Neuronal stem cell (in vitro differentiated cells): ENCODE measurements at regions not wholly inside any gene's neighbourhood (a gene's known extent, or its start where the extent isn't known, plus 50 kb on each side); places are given as distances from the start of the nearest gene placed in this dataset.

ENCODE experiments used
- DNase-seq: peaks from one replicate; pipeline ENCODE4 v3.0.0-alpha.2; 2013; ENCODE audit warnings: low spot score
- H2AFZ ChIP-seq: one replicate; pipeline ENCODE4 v1.6.1; 2013; ENCODE audit warnings: mild to moderate bottlenecking, low read length, inconsistent platforms
- H2AK5ac ChIP-seq: 2 replicates; pipeline ENCODE4 v1.6.1; 2013; ENCODE audit warnings: low read depth, mild to moderate bottlenecking, inconsistent platforms, low read length, moderate library complexity, mixed read lengths
- H2BK120ac ChIP-seq: 2 replicates; pipeline ENCODE4 v1.6.1; 2013; ENCODE audit warnings: low read depth, mild to moderate bottlenecking, inconsistent platforms, low read length, moderate library complexity, mixed read lengths
- H2BK12ac ChIP-seq: one replicate; pipeline ENCODE4 v1.6.1; 2013; ENCODE audit warnings: low read length, inconsistent platforms
- H2BK15ac ChIP-seq: 2 replicates; pipeline ENCODE4 v1.6.1; 2013; ENCODE audit warnings: mild to moderate bottlenecking, low read length, inconsistent platforms, mixed read lengths
- H2BK5ac ChIP-seq: one replicate; pipeline ENCODE4 v1.6.1; 2013; ENCODE audit warnings: inconsistent platforms, mild to moderate bottlenecking, low read length, moderate library complexity
- H3K14ac ChIP-seq: one replicate; pipeline ENCODE4 v1.6.1; 2013; ENCODE audit warnings: low read length, inconsistent platforms
- H3K18ac ChIP-seq: 2 replicates; pipeline ENCODE4 v1.6.1; 2013; ENCODE audit warnings: low read length, inconsistent platforms
- H3K23ac ChIP-seq: 2 replicates; pipeline ENCODE4 v1.6.1; 2013; ENCODE audit warnings: low read depth, mild to moderate bottlenecking, mixed read lengths, low read length, inconsistent platforms; ENCODE audit not compliant: poor library complexity
- H3K27ac ChIP-seq: replicated peaks from 3 replicates; pipeline ENCODE4 v1.5.1; 2013; ENCODE audit warnings: low read length, inconsistent platforms
- H3K27me3 ChIP-seq, 3 experiments: 2 replicates each; pipeline ENCODE4 v1.6.1; 2013; ENCODE audit warnings: low read length in 3 of 3, mild to moderate bottlenecking in 2 of 3, inconsistent platforms in 1 of 3, low read depth in 1 of 3, mixed read lengths in 1 of 3, moderate library complexity in 1 of 3; ENCODE audit not compliant: control insufficient read depth in 3 of 3, insufficient read depth in 3 of 3
- H3K36me3 ChIP-seq, 2 donors: replicated peaks in 1 of 2; 2 replicates each; pipeline ENCODE4 v1.6.1; 2013; ENCODE audit warnings: low read length in 2 of 2; ENCODE audit not compliant: control insufficient read depth in 2 of 2, insufficient read depth in 2 of 2
- H3K4ac ChIP-seq: 2 replicates; pipeline ENCODE4 v1.6.1; 2013; ENCODE audit warnings: inconsistent platforms, mild to moderate bottlenecking, low read length, moderate library complexity
- H3K4me1 ChIP-seq, 2 donors: 1 replicate in 1 of 2; 2 replicates in 1 of 2; pipeline ENCODE4 v1.6.1; 2013; ENCODE audit warnings: low read length in 2 of 2, low read depth in 1 of 2; ENCODE audit not compliant: control insufficient read depth in 2 of 2, insufficient read depth in 1 of 2
- H3K4me2 ChIP-seq: one replicate; pipeline ENCODE4 v1.6.1; 2013; ENCODE audit warnings: mild to moderate bottlenecking, low read length, inconsistent platforms; ENCODE audit not compliant: insufficient read depth, poor library complexity, severe bottlenecking
- H3K4me3 ChIP-seq, 2 donors: 2 replicates each; pipeline ENCODE4 v1.5.1; 2013; ENCODE audit warnings: low read length in 2 of 2, mild to moderate bottlenecking in 2 of 2, inconsistent platforms in 1 of 2, moderate library complexity in 1 of 2
- H3K79me1 ChIP-seq: one replicate; pipeline ENCODE4 v1.6.1; 2013; ENCODE audit warnings: low read depth, mild to moderate bottlenecking, inconsistent platforms, low read length, moderate library complexity
- H3K9ac ChIP-seq: one replicate; pipeline ENCODE4 v1.6.1; 2013; ENCODE audit warnings: mild to moderate bottlenecking, low read depth, low read length, inconsistent platforms; ENCODE audit not compliant: poor library complexity
- H3K9me3 ChIP-seq, 2 donors: replicated peaks in 1 of 2; 2 replicates each; pipeline versions ENCODE3 to v1.6.1; 2013; ENCODE audit warnings: low read length in 2 of 2, mild to moderate bottlenecking in 2 of 2, inconsistent platforms in 1 of 2, low read depth in 1 of 2, mixed read lengths in 1 of 2, moderate library complexity in 1 of 2; ENCODE audit not compliant: control insufficient read depth in 2 of 2, insufficient read depth in 1 of 2
- H4K8ac ChIP-seq: one replicate; pipeline ENCODE4 v1.6.1; 2013; ENCODE audit warnings: low read depth, mild to moderate bottlenecking, inconsistent platforms, low read length, moderate library complexity
- H4K91ac ChIP-seq: one replicate; pipeline ENCODE4 v1.6.1; 2013; ENCODE audit warnings: low read length, low read depth, mild to moderate bottlenecking, inconsistent platforms; ENCODE audit not compliant: poor library complexity
- WGBS, 2 donors: extraction: QIAGEN DNeasy Blood & Tissue Kit; methylation state at CpG; one replicate each; pipeline ENCODE4 v1.1.7; 2013; ENCODE audit warnings: missing lambda C conversion rate in 2 of 2, mixed read lengths in 1 of 2; ENCODE audit not compliant: insufficient read length in 2 of 2, insufficient replicate concordance in 1 of 2; ENCODE audit errors: extremely low coverage in 2 of 2; 5-methylcytosine and 5-hydroxymethylcytosine counted together

DNA sequence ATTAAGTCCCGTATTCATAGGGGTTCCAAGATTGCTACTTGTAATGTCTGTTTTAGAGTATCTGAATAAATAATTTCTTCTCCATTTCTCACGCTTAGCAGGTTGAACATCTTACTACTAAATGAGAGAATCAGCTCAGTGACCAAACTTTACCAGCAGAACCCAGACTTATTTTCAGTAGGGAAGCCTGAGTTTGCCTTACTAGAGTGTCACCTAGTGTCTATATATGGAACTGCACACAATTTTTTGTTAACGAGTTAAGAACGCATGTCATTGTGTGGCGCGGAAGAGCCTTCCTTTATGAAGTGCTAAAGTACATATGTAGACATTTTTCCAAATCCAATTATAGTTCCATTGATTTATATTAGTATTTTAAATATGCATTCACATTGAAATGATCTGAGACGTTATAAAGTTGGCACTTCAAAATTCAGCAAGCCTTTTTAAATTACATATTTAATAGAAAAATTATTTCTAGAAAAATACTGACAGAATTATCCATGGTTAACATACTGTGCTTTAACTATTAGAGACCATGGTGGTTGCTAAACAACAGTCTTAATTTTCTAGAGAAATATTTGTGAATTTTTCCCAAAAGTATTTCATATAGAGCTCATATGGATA lies 88.3 kb downstream of the RPS29 start:
- Histone ChIP-seq H3K18ac (no peak overlapping the region), H3K14ac (no peak overlapping the region), H2BK12ac (no peak overlapping the region), H3K27ac (no peak overlapping the region), H3K79me1 (no peaks in the 10 kb centered on the region), H3K4me2 (no peak overlapping the region), H3K9ac (no peak overlapping the region), H3K4me3 (no peak overlapping the region), H2AFZ (no peak overlapping the region), H3K36me3 (no peaks in the 10 kb centered on the region), H3K4me1 (no peaks in the 10 kb centered on the region), H4K8ac (no peak overlapping the region), H2BK15ac (no peak overlapping the region), H2BK5ac (no peak overlapping the region), H4K91ac (no peak overlapping the region), H3K4ac (no peak overlapping the region), H3K9me3 (no peaks in the 10 kb centered on the region), H3K23ac (no peak overlapping the region), H3K27me3 (peaks cover 0 to 24% (median 0%) of the 10 kb centered on the region in 3 experiments), H2AK5ac (no peak overlapping the region), H2BK120ac (no peak overlapping the region)
- WGBS, 2 donors = no CpG with 5 or more reads among the region's 7 CpGs
- DNase-seq = peak; percentile 70

DNA sequence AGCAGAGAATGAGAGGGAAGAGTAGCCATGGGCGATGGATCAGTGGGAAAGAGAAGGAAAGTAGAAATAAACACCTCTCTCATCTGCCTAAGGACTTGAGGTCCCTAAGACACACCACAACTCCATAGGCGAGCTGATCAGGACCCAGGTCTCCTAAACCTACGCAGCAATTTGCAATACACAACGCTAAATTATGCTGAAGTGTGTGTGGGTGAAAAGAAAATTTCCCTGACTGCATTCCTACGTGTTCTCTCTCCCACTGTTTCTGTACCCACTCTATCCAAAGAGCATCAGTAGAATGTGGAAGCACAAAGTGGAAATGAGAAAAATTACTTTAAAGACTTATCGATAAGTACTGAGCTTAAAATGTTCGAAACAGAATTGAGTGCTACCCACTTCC lies 88.9 kb downstream of the RPS29 start:
- H3K9ac ChIP-seq = no peak overlapping the region
- H3K27me3 ChIP-seq = peaks cover 0 to 24% (median 0%) of the 10 kb centered on the region in 3 experiments
- H3K18ac ChIP-seq = no peak overlapping the region
- no peaks in the 10 kb centered on the region for H3K9me3 ChIP-seq
- H2BK5ac ChIP-seq = no peak overlapping the region
- no peak overlapping the region for H3K4me3 ChIP-seq
- no peak overlapping the region for H2AK5ac ChIP-seq
- no peak overlapping the region for H2BK15ac ChIP-seq
- no CpG with 5 or more reads among the region's 7 CpGs for WGBS, 2 donors
- H3K4me2 ChIP-seq = no peak overlapping the region
- H3K27ac ChIP-seq = no peak overlapping the region
- H3K4me1 ChIP-seq = no peaks in the 10 kb centered on the region
- H3K23ac ChIP-seq = no peak overlapping the region
- no peak overlapping the region for H2AFZ ChIP-seq
- no peak overlapping the region for H4K8ac ChIP-seq
- no peak overlapping the region for H2BK120ac ChIP-seq
- no peak overlapping the region for H3K14ac ChIP-seq
- no peaks in the 10 kb centered on the region for H3K79me1 ChIP-seq
- no peak for DNase-seq
- H3K4ac ChIP-seq = no peak overlapping the region
- no peaks in the 10 kb centered on the region for H3K36me3 ChIP-seq
- H4K91ac ChIP-seq = no peak overlapping the region
- H2BK12ac ChIP-seq = no peak overlapping the region

DNA sequence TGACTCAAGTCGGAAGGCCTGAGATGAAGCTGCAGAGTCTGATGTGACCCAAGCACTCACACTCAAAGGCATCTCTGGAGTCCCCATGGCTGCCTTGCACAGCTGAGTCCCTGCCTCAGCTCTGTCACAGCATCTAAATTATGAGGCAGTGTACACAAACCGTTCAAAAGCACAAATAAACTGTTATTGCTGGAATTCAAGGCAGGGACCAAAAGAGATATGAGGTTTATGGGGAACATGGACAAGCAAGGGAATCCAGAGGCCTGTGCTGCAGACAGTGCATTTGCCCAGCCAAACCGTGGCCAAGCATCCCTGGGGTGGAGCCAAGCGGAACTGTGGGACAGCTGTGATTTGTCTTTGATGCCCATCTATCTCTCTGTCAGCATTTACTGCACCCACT lies 91.3 kb downstream of the RPS29 start:
- Histone ChIP-seq H4K8ac (no peak overlapping the region), H2BK15ac (no peak overlapping the region), H3K4me3 (no peak overlapping the region), H4K91ac (no peak overlapping the region), H3K23ac (no peak overlapping the region), H3K27me3 (peaks cover 0 to 11% (median 0%) of the 10 kb centered on the region in 3 experiments), H2BK120ac (no peak overlapping the region), H3K36me3 (no peaks in the 10 kb centered on the region), H3K4ac (no peak overlapping the region), H3K9me3 (no peaks in the 10 kb centered on the region), H3K79me1 (no peaks in the 10 kb centered on the region), H2BK12ac (no peak overlapping the region), H3K27ac (no peak overlapping the region), H2AFZ (no peak overlapping the region), H3K4me1 (no peaks in the 10 kb centered on the region), H2BK5ac (no peak overlapping the region), H3K9ac (no peak overlapping the region), H2AK5ac (no peak overlapping the region), H3K14ac (no peak overlapping the region), H3K4me2 (no peak overlapping the region), H3K18ac (no peak overlapping the region)
- no CpG with 5 or more reads among the region's 4 CpGs for whole genome bisulfite sequencing, 2 donors
- DNase-seq = no peak

DNA sequence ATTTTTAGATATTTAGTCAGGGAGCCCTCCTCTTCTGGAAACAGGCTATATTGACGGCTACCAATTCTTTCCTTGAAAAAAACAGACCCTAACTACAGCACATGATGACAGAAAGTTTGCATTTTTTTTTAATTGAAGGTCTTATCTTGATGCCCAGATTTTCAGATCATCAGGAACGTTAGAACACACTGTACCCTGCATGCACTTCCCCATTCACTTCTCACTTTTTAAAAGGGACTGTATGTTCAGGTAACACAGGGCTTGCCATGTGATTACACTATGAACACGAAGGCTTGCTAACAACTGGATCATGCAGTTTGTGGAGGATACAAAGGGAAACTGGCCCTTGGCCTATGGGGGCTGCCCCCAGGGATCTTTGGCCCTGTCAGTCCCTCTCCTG lies 92.6 kb downstream of the RPS29 start:
- no peak overlapping the region for H2BK12ac ChIP-seq
- H3K79me1 ChIP-seq = no peaks in the 10 kb centered on the region
- no peaks in the 10 kb centered on the region for H3K9me3 ChIP-seq
- whole genome bisulfite sequencing, 2 donors = no CpG with 5 or more reads among the region's 3 CpGs
- no peak overlapping the region for H3K4ac ChIP-seq
- no peak overlapping the region for H3K14ac ChIP-seq
- no peak overlapping the region for H2BK5ac ChIP-seq
- H3K27ac ChIP-seq = no peak overlapping the region
- H3K9ac ChIP-seq = no peak overlapping the region
- no peaks in the 10 kb centered on the region for H3K4me1 ChIP-seq
- no peak overlapping the region for H3K4me2 ChIP-seq
- no peak overlapping the region for H3K23ac ChIP-seq
- H4K8ac ChIP-seq = no peak overlapping the region
- no peak overlapping the region for H4K91ac ChIP-seq
- no peak overlapping the region for H2BK120ac ChIP-seq
- no peaks in the 10 kb centered on the region for H3K36me3 ChIP-seq
- H2BK15ac ChIP-seq = no peak overlapping the region
- no peak overlapping the region for H3K4me3 ChIP-seq
- no peak for DNase-seq
- H2AK5ac ChIP-seq = no peak overlapping the region
- H3K18ac ChIP-seq = no peak overlapping the region
- H3K27me3 ChIP-seq = peaks cover 0 to 11% (median 0%) of the 10 kb centered on the region in 3 experiments
- no peak overlapping the region for H2AFZ ChIP-seq
